HCT116 (cell line): ENCODE measurements at regions not wholly inside any gene's neighbourhood (a gene's known extent, or its start where the extent isn't known, plus 50 kb on each side); places are given as distances from the start of the nearest gene placed in this dataset.

Experiments used
- ATAC-seq: fragments of 200-7000 bp; cut with Tn5 transposase; 2 replicates; pipeline ENCODE4 v1.9.1; 2020; ENCODE audit warnings: mild to moderate bottlenecking, moderate library complexity
- BruUV-seq: library from RNA; stranded (reverse); fragments of 400-500 nt; replicated peaks from 2 replicates; lab custom pipeline; 2021; lab: Mats Ljungman, UMichigan
- CTCF ChIA-PET: fragments of 300-600 bp; sonication (Branson Sonifier 250); formaldehyde crosslinking; loops from one replicate; lab custom pipeline; 2021; ENCODE audit warnings: antibody characterized with exemption; lab: Charles Lee
- POLR2A ChIA-PET: fragments of 300-600, 350-600 bp; sonication (Branson Sonifier 250); formaldehyde crosslinking; loops from one replicate; lab custom pipeline; 2021; ENCODE audit warnings: antibody characterized with exemption; lab: Charles Lee
- RAD21 ChIA-PET, 2 experiments: fragments of 300-600 bp; sonication (Branson Sonifier 250); formaldehyde crosslinking; loops; one replicate each; lab custom pipeline; 2023; ENCODE audit warnings: low total read pairs in 2 of 2; ENCODE audit not compliant: uncharacterized antibody in 2 of 2, unreplicated experiment in 2 of 2, low non-redundant PET in 1 of 2; lab: Charles Lee
- DNase-seq: peaks from one replicate; pipeline ENCODE4 v3.0.0-alpha.2; 2010; ENCODE audit warnings: low read depth, low spot score
- H2AFZ ChIP-seq: fragments of 200-600 bp; shearing (Covaris generic), sonication (generic); 2 replicates; pipeline ENCODE4 v1.6.1; 2017; ENCODE audit warnings: low read depth, mixed run types, mixed read lengths, antibody characterized with exemption, low read length; ENCODE audit not compliant: poor library complexity, severe bottlenecking
- H3K27ac ChIP-seq: 2 replicates; pipeline ENCODE4 v1.5.1; 2012; ENCODE audit warnings: low read depth, low read length
- H3K27me3 ChIP-seq: fragments of 200-600 bp; sonication (generic); 2 replicates; pipeline ENCODE4 v1.6.1; 2016; ENCODE audit warnings: mixed run types, low read length, mixed read lengths; ENCODE audit not compliant: insufficient read depth
- H3K36me3 ChIP-seq, 2 experiments: fragments of 200-500 bp in 1 of 2; fragments of 200-600 bp in 1 of 2; sonication (Bioruptor generic) in 1 of 2; sonication (generic) in 1 of 2; 2 replicates each; pipeline versions ENCODE4 v1.5.1 to v1.6.1; 2014 to 2016; ENCODE audit warnings: low read length in 2 of 2, inconsistent platforms in 1 of 2, mixed read lengths in 1 of 2, mixed run types in 1 of 2; ENCODE audit not compliant: insufficient read depth in 2 of 2, control insufficient read depth in 1 of 2
- H3K4me1 ChIP-seq, 2 experiments: fragments of 200-600 bp in 1 of 2; sonication (generic) in 1 of 2; 2 replicates each; pipeline versions ENCODE4 v1.5.1 to v1.6.1; 2012 to 2017; ENCODE audit warnings: low read length in 2 of 2, inconsistent platforms in 1 of 2, mild to moderate bottlenecking in 1 of 2, mixed read lengths in 1 of 2, mixed run types in 1 of 2, moderate library complexity in 1 of 2; ENCODE audit not compliant: insufficient read depth in 2 of 2, control insufficient read depth in 1 of 2
- H3K4me2 ChIP-seq: fragments of 200-600 bp; sonication (generic); 2 replicates; pipeline ENCODE4 v1.6.1; 2017; ENCODE audit warnings: mixed run types, low read length, mixed read lengths
- H3K4me3 ChIP-seq, 2 experiments: fragments of 200-600 bp in 1 of 2; sonication (generic) in 1 of 2; replicated peaks in 1 of 2; 2 replicates each; pipeline ENCODE4 v1.5.1; 2011 to 2016; ENCODE audit warnings: low read length in 2 of 2, control low read depth in 1 of 2, low read depth in 1 of 2, mild to moderate bottlenecking in 1 of 2, mixed read lengths in 1 of 2, mixed run types in 1 of 2
- H3K79me2 ChIP-seq: fragments of 200-600 bp; sonication (generic); 2 replicates; pipeline ENCODE4 v1.6.1; 2017; ENCODE audit warnings: mild to moderate bottlenecking, mixed run types, low read length, moderate library complexity, mixed read lengths; ENCODE audit not compliant: insufficient read depth
- H3K9ac ChIP-seq: fragments of 200-600 bp; sonication (generic); 2 replicates; pipeline ENCODE4 v1.6.1; 2016; ENCODE audit warnings: low read length, mixed read lengths
- H3K9me2 ChIP-seq: fragments of 200-600 bp; sonication (generic), shearing (Covaris generic); 2 replicates; pipeline ENCODE4 v1.6.1; 2017; ENCODE audit warnings: mixed run types, mild to moderate bottlenecking, moderate library complexity; ENCODE audit not compliant: insufficient read depth
- H3K9me3 ChIP-seq, 2 experiments: fragments of 200-500 bp in 1 of 2; fragments of 200-600 bp in 1 of 2; sonication (Bioruptor generic) in 1 of 2; sonication (generic) in 1 of 2; 2 replicates each; pipeline ENCODE4 v1.6.1; 2014 to 2017; ENCODE audit warnings: low read length in 2 of 2, mixed read lengths in 2 of 2, inconsistent platforms in 1 of 2, low read depth in 1 of 2, mild to moderate bottlenecking in 1 of 2, mixed run types in 1 of 2, moderate library complexity in 1 of 2; ENCODE audit not compliant: control insufficient read depth in 1 of 2, insufficient read depth in 1 of 2
- H4K20me1 ChIP-seq: fragments of 200-600 bp; sonication (generic), shearing (Covaris generic); 2 replicates; pipeline ENCODE4 v1.6.1; 2017; ENCODE audit warnings: mixed run types, mild to moderate bottlenecking, moderate library complexity; ENCODE audit not compliant: insufficient read depth
- ATF3 ChIP-seq: IDR thresholded peaks from 2 replicates; pipeline ENCODE4 v1.6.1; 2012
- CBX3 ChIP-seq: IDR thresholded peaks from 2 replicates; pipeline ENCODE4 v1.6.1; 2012; ENCODE audit warnings: low read depth
- ELF1 ChIP-seq: IDR thresholded peaks from 2 replicates; pipeline ENCODE4 v1.6.1; 2012; ENCODE audit warnings: low read depth, borderline replicate concordance
- JUND ChIP-seq: IDR thresholded peaks from 2 replicates; pipeline ENCODE4 v1.6.1; 2012
- SRF ChIP-seq: IDR thresholded peaks from 2 replicates; pipeline ENCODE4 v1.6.1; 2012; ENCODE audit warnings: low read depth
- TCF7L2 ChIP-seq: IDR thresholded peaks from 2 replicates; pipeline ENCODE4 v1.7.0; 2011; ENCODE audit warnings: borderline replicate concordance, inconsistent platforms; ENCODE audit not compliant: insufficient read depth, insufficient read length; ENCODE audit errors: extremely low read depth
- ZBTB33 ChIP-seq: IDR thresholded peaks from 2 replicates; pipeline ENCODE4 v1.6.1; 2011; ENCODE audit warnings: mild to moderate bottlenecking, low read length, moderate library complexity; ENCODE audit not compliant: insufficient replicate concordance; ENCODE audit errors: extremely low read depth
- intact Hi-C: fragments of 100-400 bp; cut with micrococcal nuclease; formaldehyde crosslinking; loops from 2 replicates; pipeline ENCODE4 v1.10.0; 2022
- TF ChIP-seq, protein P1 (sequence below): IDR thresholded peaks from 2 replicates; pipeline ENCODE4 v1.6.1; 2012; ENCODE audit warnings: low read depth
- TF ChIP-seq, protein P2 (sequence below): IDR thresholded peaks from 2 replicates; pipeline ENCODE4 v1.6.1; 2012

- Histone ChIP-seq H4K20me1 (no peaks in the 10 kb centered on the region), H3K9me3 (no peaks in the 10 kb centered on the region; a peak in 1 of 4 replicates), H3K4me3 (no peak overlapping the region), H3K4me1 (no peaks in the 10 kb centered on the region), H3K27me3 (peaks cover 23% of the 10 kb centered on the region; the same call in 1 of the 2 replicates), H3K4me2 (no peak overlapping the region), H3K9ac (no peak overlapping the region), H2AFZ (no peak overlapping the region), H3K9me2 (no peaks in the 10 kb centered on the region), H3K79me2 (no peaks in the 10 kb centered on the region), H3K36me3 (no peaks in the 10 kb centered on the region), H3K27ac (no peak overlapping the region)
- TF ChIP-seq JUND (no peak), ATF3 (no peak), SRF (no peak), ELF1 (no peak), TCF7L2 (no peak), CBX3 (no peak), ZBTB33 (no peak)
- TF ChIP-seq, protein P1, sequence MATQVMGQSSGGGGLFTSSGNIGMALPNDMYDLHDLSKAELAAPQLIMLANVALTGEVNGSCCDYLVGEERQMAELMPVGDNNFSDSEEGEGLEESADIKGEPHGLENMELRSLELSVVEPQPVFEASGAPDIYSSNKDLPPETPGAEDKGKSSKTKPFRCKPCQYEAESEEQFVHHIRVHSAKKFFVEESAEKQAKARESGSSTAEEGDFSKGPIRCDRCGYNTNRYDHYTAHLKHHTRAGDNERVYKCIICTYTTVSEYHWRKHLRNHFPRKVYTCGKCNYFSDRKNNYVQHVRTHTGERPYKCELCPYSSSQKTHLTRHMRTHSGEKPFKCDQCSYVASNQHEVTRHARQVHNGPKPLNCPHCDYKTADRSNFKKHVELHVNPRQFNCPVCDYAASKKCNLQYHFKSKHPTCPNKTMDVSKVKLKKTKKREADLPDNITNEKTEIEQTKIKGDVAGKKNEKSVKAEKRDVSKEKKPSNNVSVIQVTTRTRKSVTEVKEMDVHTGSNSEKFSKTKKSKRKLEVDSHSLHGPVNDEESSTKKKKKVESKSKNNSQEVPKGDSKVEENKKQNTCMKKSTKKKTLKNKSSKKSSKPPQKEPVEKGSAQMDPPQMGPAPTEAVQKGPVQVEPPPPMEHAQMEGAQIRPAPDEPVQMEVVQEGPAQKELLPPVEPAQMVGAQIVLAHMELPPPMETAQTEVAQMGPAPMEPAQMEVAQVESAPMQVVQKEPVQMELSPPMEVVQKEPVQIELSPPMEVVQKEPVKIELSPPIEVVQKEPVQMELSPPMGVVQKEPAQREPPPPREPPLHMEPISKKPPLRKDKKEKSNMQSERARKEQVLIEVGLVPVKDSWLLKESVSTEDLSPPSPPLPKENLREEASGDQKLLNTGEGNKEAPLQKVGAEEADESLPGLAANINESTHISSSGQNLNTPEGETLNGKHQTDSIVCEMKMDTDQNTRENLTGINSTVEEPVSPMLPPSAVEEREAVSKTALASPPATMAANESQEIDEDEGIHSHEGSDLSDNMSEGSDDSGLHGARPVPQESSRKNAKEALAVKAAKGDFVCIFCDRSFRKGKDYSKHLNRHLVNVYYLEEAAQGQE: no peak
- TF ChIP-seq, protein P2, sequence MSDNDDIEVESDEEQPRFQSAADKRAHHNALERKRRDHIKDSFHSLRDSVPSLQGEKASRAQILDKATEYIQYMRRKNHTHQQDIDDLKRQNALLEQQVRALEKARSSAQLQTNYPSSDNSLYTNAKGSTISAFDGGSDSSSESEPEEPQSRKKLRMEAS: no peak
- ATAC-seq (no peak), DNase-seq (no peak)
- CTCF ChIA-PET: no interaction called here
- intact Hi-C loops: no loop called here
- no TSS peak for BruUV-seq
- RAD21 ChIA-PET: no interaction called here
- POLR2A ChIA-PET: no interaction called here
Measured at GRCh38 chr17:77738751-77739531, 219.6 kb upstream of the TNRC6C start.
